ENCODE measurements at regions not wholly inside any gene's neighbourhood (a gene's known extent, or its start where the extent isn't known, plus 50 kb on each side); places are given as distances from the start of the nearest gene placed in this dataset.
A peak's percentile ranks its signal among the peaks of the same experiment; 100 is the strongest.

- ChIA-PET CTCF (interaction anchor here (0.5 kb wide), 1 partner anchor 135 kb away, joined by 3 read pairs; no protein-coding TSS in a partner anchor), POLR2A (interaction anchor here (0.5 kb wide), 1 partner anchor 339 kb away, joined by 9 read pairs; no protein-coding TSS in a partner anchor)
- Histone ChIP-seq H3K27ac (ENCODE audit: extremely low read depth, low read depth, low read length) (no peak overlapping the region), H3K4me3 (ENCODE audit: low read depth, low read length) (no peak overlapping the region), H3K36me3 (ENCODE audit: control insufficient read depth in 2 of 2, insufficient read depth in 1 of 2, low read length in 2 of 2) (no peaks in the 10 kb centered on the region), H3K9me3 (ENCODE audit: control insufficient read depth, insufficient read depth, low read depth, low read length) (no peaks in the 10 kb centered on the region), H3K4me1 (ENCODE audit: control insufficient read depth, insufficient read depth, low read length) (no peaks in the 10 kb centered on the region)
- TF ChIP-seq ZNF157 (tag by site-specific recombination; IDR thresholded peaks at IDR 0.05) (no peak), ZNF837 (tag by site-specific recombination; IDR thresholded peaks at IDR 0.05) (no peak), RBAK (tag by site-specific recombination; IDR thresholded peaks at IDR 0.05) (no peak), ZBTB10 (tag by site-specific recombination; IDR thresholded peaks at IDR 0.05) (no peak), ZNF37A (tag by site-specific recombination; IDR thresholded peaks at IDR 0.05) (no peak), ZBTB1 (tag by site-specific recombination; IDR thresholded peaks at IDR 0.05) (no peak), ZFHX2 (tag by site-specific recombination; conservative IDR thresholded peaks at IDR 0.05) (0 out of 2 replicates have a peak, but pooled peaks have one; percentile 19), EGR2 (tag by site-specific recombination; IDR thresholded peaks at IDR 0.05; ENCODE audit: low read depth) (peak; percentile 77; the same call in 1 of the 2 replicates), ZNF248 (tag by site-specific recombination; IDR thresholded peaks at IDR 0.05) (no peak), ZNF624 (tag by site-specific recombination; IDR thresholded peaks at IDR 0.05) (no peak), ZNF561 (tag by site-specific recombination; IDR thresholded peaks at IDR 0.05; ENCODE audit: borderline replicate concordance) (no peak), GLI4 (tag by site-specific recombination; IDR thresholded peaks at IDR 0.05) (no peak)
These were observed 735.0 kb downstream of the BRD1 start for GRCh38 chr22:49092716-49093115.

GRCh38 chr22:49091917-49092545, 735.6 kb downstream of the BRD1 start:
- no peaks in the 10 kb centered on the region for H3K9me3 ChIP-seq (ENCODE audit: control insufficient read depth, insufficient read depth, low read depth, low read length)
- ChIA-PET POLR2A (interaction anchor here (0.5 to 0.6 kb wide), 2 partner anchors 340 to 993 kb away, joined by 3 to 9 read pairs; partner anchors contain the start of gene MLC1), CTCF (interaction anchor here (0.5 kb wide), 1 partner anchor 135 kb away, joined by 3 read pairs; no protein-coding TSS in a partner anchor)
- TF ChIP-seq SCRT2 (tag by site-specific recombination; IDR thresholded peaks at IDR 0.05) (no peak), ZFHX2 (tag by site-specific recombination; conservative IDR thresholded peaks at IDR 0.05) (no peak), ZNF76 (tag by site-specific recombination; IDR thresholded peaks at IDR 0.05; ENCODE audit: borderline replicate concordance, low read depth) (no peak), HOXA7 (CRISPR knock-in tag; IDR thresholded peaks at IDR 0.05; ENCODE audit: borderline replicate concordance) (no peak), ZNF433 (tag by site-specific recombination; IDR thresholded peaks at IDR 0.05; ENCODE audit: low read depth) (no peak), ZNF391 (tag by site-specific recombination; IDR thresholded peaks at IDR 0.05; ENCODE audit: borderline replicate concordance, low read depth) (no peak), TCF7L2 (IDR thresholded peaks at IDR 0.05; ENCODE audit: borderline replicate concordance, low read depth, low read length) (no peak), REST (tag by site-specific recombination; IDR thresholded peaks at IDR 0.05) (no peak), ZNF23 (tag by site-specific recombination; IDR thresholded peaks at IDR 0.05; ENCODE audit: borderline replicate concordance) (no peak)
- no peak overlapping the region for H3K4me3 ChIP-seq (ENCODE audit: low read depth, low read length)
- no peaks in the 10 kb centered on the region for H3K4me1 ChIP-seq (ENCODE audit: control insufficient read depth, insufficient read depth, low read length)
- H3K36me3 ChIP-seq (ENCODE audit: control insufficient read depth in 2 of 2, insufficient read depth in 1 of 2, low read length in 2 of 2) = no peaks in the 10 kb centered on the region
- H3K27ac ChIP-seq (ENCODE audit: extremely low read depth, low read depth, low read length) = no peak overlapping the region
